ENCODE measurements at regions not wholly inside any gene's neighbourhood (a gene's known extent, or its start where the extent isn't known, plus 50 kb on each side); places are given as distances from the start of the nearest gene placed in this dataset.
"Not testable (repeated sequence)": the region's sequence is repeated elsewhere in the genome, so short reads cannot be mapped to it uniquely, and the experiment has no call there.

GRCh38 chr7:76708446-76708845 lies 81.4 kb upstream of the POMZP3 start:
- TF ChIP-seq SP3 (tag by site-specific recombination; IDR thresholded peaks at IDR 0.05); ZNF747 (tag by site-specific recombination; IDR thresholded peaks at IDR 0.05); PATZ1 (tag by site-specific recombination; IDR thresholded peaks at IDR 0.05); ZNF16 (tag by site-specific recombination; IDR thresholded peaks at IDR 0.05; ENCODE audit: low read depth): not testable (repeated sequence)
- TF ChIP-seq, protein P1, sequence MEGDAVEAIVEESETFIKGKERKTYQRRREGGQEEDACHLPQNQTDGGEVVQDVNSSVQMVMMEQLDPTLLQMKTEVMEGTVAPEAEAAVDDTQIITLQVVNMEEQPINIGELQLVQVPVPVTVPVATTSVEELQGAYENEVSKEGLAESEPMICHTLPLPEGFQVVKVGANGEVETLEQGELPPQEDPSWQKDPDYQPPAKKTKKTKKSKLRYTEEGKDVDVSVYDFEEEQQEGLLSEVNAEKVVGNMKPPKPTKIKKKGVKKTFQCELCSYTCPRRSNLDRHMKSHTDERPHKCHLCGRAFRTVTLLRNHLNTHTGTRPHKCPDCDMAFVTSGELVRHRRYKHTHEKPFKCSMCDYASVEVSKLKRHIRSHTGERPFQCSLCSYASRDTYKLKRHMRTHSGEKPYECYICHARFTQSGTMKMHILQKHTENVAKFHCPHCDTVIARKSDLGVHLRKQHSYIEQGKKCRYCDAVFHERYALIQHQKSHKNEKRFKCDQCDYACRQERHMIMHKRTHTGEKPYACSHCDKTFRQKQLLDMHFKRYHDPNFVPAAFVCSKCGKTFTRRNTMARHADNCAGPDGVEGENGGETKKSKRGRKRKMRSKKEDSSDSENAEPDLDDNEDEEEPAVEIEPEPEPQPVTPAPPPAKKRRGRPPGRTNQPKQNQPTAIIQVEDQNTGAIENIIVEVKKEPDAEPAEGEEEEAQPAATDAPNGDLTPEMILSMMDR (tag by site-specific recombination; IDR thresholded peaks at IDR 0.05): not testable (repeated sequence)
- TF ChIP-seq, protein P2, sequence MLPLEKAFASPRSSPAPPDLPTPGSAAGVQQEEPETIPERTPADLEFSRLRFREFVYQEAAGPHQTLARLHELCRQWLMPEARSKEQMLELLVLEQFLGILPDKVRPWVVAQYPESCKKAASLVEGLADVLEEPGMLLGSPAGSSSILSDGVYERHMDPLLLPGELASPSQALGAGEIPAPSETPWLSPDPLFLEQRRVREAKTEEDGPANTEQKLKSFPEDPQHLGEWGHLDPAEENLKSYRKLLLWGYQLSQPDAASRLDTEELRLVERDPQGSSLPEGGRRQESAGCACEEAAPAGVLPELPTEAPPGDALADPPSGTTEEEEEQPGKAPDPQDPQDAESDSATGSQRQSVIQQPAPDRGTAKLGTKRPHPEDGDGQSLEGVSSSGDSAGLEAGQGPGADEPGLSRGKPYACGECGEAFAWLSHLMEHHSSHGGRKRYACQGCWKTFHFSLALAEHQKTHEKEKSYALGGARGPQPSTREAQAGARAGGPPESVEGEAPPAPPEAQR (tag by site-specific recombination; IDR thresholded peaks at IDR 0.05): not testable (repeated sequence)
